ENCODE measurements at regions not wholly inside any gene's neighbourhood (a gene's known extent, or its start where the extent isn't known, plus 50 kb on each side); places are given as distances from the start of the nearest gene placed in this dataset.

DNA sequence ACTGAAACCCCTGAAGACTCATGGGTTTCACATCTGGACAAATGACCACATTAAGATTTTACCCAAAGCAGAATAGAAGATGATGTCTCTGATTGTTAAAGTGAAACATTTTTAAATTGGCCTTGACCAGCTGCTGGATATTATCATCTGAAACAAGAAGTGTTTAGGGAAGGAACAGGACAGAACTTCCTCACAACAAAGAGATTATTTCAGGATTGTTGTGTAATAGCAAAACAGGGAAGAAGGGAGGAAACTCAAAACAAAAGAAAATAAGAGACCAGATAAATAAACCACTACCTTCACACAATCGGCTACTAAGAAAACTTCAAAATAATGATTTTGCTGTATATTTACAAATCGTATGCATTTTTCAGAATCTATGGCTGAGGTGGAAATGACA is 319.2 kb upstream of the API5 start:
- TF ChIP-seq, protein P1, sequence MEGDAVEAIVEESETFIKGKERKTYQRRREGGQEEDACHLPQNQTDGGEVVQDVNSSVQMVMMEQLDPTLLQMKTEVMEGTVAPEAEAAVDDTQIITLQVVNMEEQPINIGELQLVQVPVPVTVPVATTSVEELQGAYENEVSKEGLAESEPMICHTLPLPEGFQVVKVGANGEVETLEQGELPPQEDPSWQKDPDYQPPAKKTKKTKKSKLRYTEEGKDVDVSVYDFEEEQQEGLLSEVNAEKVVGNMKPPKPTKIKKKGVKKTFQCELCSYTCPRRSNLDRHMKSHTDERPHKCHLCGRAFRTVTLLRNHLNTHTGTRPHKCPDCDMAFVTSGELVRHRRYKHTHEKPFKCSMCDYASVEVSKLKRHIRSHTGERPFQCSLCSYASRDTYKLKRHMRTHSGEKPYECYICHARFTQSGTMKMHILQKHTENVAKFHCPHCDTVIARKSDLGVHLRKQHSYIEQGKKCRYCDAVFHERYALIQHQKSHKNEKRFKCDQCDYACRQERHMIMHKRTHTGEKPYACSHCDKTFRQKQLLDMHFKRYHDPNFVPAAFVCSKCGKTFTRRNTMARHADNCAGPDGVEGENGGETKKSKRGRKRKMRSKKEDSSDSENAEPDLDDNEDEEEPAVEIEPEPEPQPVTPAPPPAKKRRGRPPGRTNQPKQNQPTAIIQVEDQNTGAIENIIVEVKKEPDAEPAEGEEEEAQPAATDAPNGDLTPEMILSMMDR (IDR thresholded peaks at IDR 0.05): no peak
- TF ChIP-seq POLR2A (IDR thresholded peaks at IDR 0.05) (no peak), POLR2AphosphoS5 (IDR thresholded peaks at IDR 0.05) (no peak)

Data from stomach (tissue), 4 donors.